Inflammatory macrophage treated with lipopolysaccharide for 4 hours (primary cell): ENCODE measurements at regions not wholly inside any gene's neighbourhood (a gene's known extent, or its start where the extent isn't known, plus 50 kb on each side); places are given as distances from the start of the nearest gene placed in this dataset.

Experiments
- DNase-seq: peaks from one replicate; pipeline ENCODE4 v3.0.0-alpha.2; 2020

DNA sequence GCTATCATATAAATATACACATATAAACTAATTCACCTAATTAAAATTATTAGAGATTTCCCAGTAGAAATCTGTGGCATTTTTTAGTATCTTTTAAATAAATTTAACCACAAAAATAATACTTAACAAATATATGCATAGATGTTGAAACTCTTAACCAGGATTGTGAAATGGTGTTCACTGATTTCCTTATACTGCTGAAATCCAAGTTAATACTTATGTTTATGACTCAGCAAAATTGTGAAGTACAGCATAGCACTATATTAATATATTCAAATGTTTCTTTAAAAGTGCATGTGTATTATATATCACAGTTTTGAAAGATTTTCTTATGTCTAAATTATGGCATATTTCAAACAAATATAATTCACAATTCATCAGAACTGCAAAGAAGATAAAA lies 328.2 kb upstream of the MANEA start:
- DNase-seq, result peak; percentile 68

DNA sequence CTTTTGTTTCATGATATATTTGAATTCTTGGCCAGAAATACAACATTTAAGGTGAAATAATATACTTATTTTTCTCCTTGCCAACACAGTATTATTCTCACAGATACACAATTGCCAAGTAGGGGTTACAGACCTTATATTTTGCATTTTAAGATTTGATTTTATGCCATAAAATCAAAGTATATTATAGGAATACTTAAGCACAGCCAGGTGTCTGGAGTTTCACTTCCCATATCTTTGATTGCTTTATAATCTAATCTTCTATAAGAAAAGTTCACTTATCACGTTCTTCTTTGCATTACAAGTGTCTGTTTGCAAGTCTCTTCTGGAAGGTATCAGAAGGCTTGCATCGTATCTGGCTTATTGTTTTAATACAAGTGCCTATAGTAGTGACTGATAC lies 327.7 kb upstream of the MANEA start:
- no peak for DNase-seq

DNA sequence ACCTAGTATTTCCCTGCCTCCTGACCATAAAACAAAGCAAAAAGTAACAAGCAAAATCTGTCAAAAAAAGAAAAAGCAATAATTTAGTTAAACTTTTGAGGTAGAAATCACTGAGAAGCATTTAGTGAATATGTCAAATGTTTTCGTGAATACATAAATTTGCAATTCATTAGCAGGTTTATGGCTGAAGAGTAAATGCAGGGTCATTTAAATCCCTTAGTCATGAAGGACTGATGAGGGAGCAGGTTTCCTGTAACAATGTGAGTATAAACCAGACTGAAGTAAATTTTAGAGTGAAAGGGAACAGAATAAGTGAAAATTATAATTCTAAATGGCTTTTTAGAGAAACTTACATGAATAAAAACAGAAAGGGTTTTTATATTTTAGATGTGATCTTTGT lies 313.5 kb upstream of the MANEA start:
- no peak for DNase-seq

DNA sequence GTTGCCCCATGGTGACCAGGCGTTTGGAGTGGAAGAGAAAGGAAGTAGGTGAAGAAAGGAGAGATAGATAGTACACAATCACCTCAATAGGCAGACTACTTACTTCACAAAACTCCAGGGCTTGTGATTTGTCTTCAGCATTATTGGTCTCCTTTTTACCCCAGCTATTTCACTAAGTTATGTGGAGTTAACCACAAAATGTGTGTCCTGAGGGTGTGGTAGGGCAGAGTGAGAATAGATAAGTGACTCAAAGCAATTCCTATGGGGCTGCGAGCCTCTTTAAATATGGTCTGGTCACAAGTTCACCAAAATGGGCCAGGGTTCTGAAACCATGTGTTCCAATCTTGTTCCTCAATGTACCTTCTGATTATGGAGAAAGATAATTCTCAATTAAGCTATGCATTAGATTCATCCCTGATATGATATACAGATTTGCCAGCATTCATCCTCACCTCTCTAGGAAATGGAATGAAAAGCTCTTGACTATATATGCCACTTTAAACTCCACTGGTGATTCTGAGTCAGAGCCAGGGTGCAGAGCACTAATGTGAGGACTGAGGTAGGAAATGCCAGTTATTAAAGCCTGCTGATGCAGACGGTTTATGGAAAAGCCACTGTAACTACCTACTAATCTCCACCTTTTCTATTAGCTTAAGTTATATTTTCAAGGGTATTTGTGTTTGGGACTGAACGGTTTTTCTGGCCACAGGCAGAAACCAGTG lies 310.6 kb upstream of the MANEA start:
- no peak for DNase-seq

DNA sequence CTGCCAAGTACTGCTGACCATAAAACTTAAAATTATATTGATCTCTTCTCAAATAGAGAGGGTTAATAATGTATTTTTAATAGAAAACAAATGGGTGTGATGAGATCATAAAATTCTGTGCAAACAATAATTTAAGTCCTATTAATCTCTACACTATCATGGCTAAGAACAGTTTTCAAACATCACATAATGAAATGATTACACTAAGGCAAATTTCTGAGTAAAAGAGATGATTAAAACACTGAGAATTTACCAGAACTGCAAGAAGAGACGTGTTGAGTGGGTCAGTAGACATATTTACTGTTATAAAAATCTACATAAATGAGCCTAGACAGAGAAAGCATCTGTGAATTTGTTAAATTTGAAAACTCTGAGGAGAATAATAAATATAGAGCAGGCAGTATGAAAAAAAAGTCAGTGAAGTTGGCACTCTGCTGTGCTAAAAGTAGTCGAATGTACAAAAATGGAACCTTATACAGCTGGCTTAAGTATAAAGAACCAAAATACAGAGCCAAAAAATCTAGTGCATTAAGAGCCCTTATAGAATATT lies 302.6 kb upstream of the MANEA start:
- DNase-seq, result no peak

DNA sequence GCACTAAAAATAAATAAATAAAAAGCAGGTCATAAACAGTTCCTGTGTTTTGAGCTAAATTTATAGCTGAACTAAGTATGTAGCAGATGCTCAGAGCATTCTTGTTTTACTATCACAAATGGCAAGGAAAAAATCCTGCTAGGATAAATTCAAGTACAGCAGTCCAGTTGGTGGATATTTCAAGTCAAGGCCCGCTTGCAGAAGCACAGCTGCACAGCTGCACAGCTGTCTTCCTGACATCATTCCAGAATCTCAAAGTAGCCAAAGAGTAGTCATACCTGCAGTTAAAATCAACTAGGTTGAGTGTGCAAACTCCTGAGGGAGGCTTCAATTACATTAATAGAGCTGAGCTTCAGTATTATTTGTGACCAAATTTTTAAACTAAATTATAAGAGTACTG lies 297.7 kb upstream of the MANEA start:
- no peak for DNase-seq

DNA sequence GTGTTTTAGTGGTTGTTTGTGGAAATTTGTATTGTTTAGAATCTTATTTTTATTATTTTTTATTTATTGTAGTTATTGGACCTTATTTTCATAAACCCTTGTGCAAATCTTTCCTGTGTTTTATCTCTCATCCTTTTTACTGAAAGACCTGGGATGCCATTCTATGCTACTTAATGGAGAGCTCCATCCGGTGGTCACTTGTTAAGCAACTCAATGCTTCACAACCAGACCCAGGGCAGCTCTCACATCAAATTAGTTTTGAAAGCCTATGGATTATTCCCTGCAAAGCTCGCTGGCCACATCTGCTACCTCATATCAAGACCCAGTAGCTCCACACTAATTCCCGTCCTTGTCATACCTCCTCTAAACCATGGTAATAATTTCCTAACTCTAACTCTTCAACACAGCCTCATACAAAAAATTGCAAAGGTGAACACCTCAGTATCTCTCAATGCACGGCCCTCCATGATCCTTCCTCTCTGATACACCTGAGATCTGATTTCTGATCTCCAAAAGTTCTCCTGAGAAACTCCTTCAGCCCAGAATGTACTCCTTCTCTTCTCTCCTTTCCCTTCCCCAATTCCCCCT lies 296.6 kb upstream of the MANEA start:
- no peak for DNase-seq

DNA sequence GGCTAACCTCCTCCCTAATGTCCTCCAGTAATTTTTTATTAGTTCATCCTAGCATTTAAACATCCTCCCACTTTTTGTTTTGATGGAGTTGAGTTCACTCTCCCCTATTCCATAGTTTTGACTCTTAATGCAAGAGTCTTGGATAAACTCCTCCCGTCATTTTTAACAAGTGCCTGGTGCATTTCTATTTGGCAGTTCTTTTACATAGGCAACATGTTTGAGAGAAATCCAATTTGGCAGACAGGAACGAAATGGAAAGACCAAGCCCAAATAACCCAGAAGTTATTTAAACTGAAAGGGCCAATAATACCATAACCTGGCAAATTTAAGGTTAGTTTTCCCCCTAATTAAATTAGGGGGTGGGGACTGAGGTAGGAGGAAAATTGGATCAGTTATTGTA lies 291.5 kb upstream of the MANEA start:
- no peak for DNase-seq

DNA sequence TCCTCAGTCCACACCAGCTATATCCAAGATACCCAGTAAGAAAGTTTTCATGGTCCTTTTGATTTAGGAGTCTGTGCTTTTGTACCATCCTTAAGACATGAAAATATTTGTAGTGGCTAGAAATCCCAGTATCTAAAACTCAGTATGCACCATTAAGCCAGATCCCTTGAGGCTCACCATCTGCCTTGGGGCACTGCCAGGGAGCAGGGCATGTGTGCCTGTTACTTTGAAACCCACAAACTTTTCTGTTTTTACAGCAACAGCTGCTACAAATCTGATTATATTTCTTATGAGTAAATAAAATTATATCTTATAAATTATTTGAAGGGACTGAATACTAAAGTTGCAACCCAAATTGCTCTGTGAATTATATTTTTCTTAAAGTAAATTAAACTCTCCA lies 290.5 kb upstream of the MANEA start:
- no peak for DNase-seq

DNA sequence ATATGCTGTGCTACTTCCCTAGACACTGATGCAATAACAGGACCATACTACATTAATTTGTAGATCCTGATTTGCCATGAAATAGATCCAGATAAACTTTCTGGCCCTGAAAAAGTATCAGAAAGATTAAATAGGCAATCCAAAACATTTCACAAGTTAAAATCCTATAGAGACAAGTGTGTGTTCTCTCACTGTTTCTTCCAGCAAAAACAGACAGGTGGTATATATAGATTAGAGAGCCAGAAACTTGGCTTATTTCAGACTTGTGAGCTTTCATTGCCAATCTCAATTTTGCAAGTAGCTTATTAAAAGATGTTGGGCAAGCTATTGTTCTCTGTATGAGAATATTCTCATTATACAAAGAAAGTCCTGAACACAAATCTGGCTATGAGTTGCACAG lies 289.1 kb upstream of the MANEA start:
- no peak for DNase-seq

DNA sequence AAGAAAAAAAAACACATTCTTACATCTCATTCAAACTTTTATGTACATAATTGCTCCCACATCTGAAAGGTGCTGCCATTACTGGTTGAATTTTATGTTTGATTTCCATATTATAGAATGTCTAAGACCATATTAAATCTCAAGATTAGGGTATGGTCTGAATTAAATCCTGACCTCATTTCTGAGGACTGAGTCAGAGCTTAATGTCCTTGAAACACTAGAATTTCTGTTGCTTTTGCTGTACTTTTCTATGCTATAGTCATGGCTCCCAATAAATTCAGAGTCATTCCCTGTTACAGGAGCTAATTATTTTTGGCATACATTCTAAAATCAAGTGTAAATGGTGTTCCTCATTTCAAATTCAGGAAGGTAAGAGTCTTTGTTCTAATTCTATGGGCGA lies 285.3 kb upstream of the MANEA start:
- no peak for DNase-seq

DNA sequence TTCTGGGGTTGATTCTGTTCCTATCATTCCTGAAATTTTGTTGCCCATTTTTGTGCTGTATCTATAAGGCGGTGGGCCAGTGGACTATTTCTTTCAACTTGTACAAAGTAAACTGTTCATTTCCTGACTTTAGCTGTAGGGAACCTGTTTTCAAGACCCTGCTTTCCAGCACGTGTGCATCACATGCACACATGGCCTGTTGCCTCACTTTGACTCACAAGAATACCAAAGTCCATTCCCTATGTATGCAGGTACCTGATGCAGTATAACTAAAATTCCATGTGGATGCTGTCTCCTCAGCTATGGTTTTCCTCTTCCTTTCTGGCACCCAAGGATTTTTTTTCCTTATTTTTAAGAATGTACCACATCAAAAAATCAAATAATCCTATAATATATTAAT lies 284.1 kb upstream of the MANEA start:
- no peak for DNase-seq

DNA sequence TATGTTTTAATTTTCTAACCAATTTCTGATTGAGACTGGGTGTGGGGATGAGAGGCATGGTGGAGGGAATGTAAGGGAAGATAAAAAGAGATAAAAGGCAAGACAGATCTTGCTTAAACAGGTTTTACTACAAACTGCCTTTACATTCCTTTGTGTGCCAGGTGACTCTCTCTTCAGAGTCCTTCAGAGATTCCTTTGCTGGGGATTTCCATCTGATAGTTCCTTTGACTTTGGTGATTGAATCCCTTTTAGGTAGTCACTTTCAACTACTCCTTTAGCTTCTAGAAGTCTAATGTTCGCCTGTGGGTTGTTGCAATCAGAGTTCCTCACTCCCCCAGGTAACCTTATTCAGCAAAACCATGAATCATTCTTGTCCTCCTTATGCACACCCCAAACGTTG lies 283.3 kb upstream of the MANEA start:
- no peak for DNase-seq

DNA sequence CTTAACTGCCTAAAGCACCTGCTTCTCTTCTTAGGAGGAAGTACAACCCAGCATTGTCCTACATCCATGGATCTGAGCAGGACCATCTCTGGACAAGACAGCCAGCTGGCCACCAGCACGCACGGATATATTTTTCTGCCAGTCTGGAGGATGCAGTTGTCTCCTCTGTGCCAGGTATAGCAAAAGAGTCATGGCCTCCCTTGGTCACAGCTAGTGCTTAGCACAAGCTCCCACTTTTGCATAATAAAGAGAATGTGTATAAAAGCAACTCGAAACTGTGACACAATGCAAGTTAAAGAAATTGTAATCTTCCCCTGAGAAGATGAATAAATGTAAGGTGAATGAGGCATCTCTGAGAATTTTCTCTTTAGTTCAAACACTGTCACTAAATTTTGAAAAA lies 267.8 kb upstream of the MANEA start:
- DNase-seq, result no peak

DNA sequence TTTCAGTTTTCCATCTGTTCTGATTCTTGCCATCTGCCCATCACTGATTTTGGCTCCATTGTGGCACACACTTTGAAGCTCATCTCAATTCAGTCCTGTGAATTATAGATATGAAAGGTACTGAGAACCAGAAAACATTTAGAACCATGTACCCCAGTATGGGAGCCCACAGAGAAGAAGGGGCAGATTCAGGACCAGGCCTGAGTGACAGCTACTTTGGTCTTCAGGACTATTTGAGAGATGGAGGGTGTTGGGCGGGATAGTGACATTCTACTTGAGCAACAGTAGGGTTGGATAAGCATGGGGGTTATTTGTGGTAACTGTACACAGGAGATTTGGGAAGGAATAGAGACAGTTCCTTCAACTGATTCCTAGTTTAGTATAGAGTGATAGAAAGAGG lies 259.2 kb upstream of the MANEA start:
- DNase-seq, result no peak

DNA sequence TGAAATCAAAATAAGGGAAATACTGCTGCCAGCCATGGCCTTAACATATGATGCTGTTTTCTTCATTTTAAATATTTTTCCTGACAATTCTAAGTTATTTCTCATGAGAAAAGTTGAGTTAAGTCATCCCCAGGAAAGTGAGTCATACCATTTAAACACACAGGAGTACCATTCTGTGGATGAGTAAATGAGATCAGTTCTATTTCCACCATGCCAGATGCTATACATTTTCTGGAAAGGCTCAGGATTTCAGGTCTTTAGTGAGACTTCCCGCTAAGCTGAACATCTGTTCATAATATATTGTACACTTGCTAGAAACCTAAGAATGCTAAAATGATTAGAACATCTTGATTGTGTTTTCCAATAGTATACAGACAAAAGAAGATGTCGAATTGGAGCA lies 256.2 kb upstream of the MANEA start:
- no peak for DNase-seq

DNA sequence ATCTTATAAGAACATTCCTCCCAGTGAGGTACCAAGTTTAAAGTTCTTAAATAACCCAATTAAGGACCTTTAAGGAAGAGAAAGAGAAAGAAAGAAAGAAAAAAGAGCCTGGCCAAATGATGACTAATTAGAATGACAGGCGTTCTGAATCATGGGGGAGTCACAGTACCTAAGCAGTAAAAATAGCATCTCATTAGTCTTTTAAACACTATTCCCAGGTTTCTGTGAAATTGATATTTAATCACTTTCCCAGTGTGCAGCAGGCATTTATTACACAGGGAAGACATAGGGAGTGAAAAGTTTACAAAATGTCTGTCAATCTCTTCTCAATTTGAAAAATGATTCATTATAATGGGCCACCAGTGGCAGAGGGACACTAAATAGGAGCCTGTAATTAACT lies 251.4 kb upstream of the MANEA start:
- DNase-seq, result peak; percentile 1

DNA sequence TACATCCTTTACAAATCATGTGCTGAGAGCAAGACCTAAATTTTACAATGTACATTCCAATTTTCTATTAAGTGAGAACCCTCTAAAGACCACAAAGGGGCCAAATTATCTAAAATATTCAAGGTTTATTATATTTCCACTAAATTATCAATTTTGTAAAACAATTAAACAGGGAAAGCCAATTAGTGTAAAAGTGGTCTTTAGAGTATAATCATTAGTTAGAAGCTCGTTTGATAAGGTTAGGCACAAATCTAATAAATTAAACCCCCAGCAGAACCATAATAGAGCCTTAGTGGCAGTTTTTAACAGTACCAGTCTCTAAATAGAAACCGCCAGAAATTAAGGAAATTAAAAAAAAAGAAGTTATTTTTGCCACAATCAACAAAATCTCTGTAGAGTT lies 249.1 kb upstream of the MANEA start:
- DNase-seq, result no peak

DNA sequence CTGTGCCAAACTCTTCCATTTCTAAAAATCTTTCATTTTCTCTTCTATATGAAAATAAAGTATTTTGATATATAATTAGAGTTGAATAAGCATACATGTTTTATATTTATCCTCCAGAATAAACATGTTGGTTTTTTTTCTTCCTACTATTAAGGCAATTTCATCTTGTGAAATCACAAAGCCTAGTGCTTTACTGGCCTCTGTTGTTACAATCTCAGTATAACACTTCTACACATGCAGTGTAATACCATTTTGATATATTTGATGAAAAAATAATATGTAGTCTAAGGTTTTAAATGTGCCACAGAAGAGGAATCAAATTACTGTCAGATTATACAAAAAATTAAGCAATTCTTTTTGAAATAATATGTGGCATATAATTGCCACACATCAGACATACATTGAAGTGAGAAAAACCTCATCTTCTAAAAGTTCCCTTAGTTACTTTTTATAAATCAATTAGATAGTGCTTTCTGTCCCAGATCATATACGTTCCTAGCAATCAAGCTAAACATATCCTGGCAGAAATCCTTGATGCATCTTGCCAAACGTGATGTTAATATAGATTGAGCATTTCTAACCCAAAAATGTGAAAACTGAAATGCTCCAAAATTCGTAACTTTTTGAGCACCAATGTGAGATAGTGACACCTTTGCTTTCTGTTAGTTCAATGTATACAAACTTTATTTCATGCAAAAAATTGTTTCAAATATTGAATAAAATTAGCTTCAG lies 225.1 kb upstream of the MANEA start:
- no peak for DNase-seq

DNA sequence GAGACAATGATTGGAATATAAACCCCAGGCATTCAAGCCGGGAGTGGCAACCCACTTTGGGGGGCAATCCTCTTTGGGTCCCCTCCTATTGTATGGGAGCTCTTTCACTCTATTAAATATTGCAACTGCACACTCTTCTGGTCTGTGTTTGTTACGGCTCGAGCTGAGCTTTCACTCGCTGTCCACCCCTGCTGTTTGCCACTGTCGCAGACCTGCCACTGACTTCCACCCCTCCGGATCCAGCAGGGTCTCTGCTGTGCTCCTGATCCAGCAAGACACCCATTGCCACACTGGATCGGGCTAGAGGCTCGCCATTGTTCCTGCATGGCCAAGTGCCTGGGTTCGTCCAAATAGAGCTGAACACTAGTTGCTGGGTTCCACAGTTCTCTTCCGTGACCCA lies 222.8 kb upstream of the MANEA start:
- no peak for DNase-seq

DNA sequence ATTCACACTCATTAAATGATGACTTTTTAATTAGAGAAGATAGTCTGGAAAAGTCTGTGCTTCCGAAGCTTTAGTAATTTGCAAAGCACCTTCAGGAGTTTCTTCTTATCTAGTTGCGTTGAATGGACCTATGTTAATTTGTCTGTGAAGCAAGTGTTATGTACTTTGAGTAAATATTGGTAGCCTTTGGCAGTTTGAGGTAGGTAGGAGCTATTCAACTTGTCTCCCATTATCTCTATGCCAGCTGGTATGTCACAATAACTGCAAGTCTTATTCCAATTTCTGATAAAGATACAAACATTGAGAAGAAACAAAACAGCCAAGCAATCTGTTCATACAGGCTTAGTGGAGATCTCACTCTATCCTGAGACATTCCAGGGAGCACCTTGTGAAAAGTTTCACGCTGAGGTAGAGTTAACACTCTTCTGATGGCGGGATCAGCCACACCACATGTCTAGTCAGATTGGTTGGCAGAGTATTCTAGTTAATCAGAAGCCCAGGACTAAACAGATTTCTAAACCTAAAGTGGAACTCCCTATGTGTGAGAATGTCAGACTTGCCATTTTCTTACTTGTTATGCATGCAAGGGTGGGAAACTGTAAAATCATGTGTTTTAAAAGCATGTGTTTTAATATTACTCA lies 219.8 kb upstream of the MANEA start:
- no peak for DNase-seq

DNA sequence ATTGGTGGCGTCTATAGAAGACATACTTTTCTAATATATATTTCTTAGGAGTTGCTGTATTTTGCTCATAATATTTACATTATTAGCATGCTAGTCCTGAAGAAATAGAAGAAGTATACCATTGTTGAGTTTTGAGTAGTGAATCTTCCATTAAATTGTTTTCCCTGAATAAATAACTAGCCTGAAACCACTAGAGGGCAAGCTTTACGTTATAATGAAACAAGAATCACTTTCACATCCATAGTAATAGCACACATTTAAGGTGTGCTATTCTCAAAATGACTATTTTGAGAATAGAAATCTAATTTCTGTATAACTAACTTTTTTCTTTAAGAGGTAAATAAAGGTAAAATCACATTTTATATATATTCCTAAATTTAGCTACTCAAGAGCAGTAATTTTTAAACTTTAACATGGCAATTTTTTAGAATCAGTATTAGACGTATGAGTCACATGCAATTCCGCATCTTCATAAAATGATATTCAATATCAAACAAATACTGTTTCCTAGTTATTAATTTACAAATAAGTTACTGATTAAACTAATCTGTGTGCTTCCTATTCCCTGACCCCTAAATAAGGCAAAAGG lies 213.2 kb upstream of the MANEA start:
- DNase-seq, result peak; percentile 14

DNA sequence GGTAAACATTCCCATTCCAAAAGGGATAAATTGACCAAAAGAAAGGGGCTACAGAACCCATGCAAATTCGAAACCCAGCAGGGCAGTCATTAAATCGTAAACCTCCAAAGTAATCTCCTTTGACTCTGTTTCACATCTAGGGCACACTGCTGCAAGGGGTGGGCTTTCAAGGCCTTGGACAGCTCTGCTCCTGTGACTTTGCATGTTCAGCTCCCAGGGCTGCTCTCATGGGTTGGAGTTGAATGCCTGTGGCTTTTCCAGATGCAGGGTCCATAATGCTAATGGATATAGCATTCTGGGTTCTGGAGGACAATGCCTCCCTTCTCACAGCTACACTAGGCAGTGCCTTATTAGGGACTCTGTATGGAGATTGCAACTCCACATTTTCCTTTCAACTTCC lies 211.9 kb upstream of the MANEA start:
- DNase-seq, result no peak
